ENCODE measurements at regions not wholly inside any gene's neighbourhood (a gene's known extent, or its start where the extent isn't known, plus 50 kb on each side); places are given as distances from the start of the nearest gene placed in this dataset.

GRCh38 chr2:164155558-164155957 lies 419.8 kb upstream of the FIGN start:
- H4K20me1 ChIP-seq (ENCODE audit: insufficient read depth) = no peaks in the 10 kb centered on the region; the same call in 1 of the 2 replicates
- H3K9ac ChIP-seq (ENCODE audit: low read length) = no peak overlapping the region
- ATAC-seq (no peak), DNase-seq (ENCODE audit: low read depth, low spot score) (no peak)
- H3K4me1 ChIP-seq (ENCODE audit: control insufficient read depth in 1 of 2, insufficient read depth in 2 of 2, low read length in 2 of 2) = no peaks in the 10 kb centered on the region
- ChIA-PET RAD21 (ENCODE audit: low non-redundant PET in 1 of 2, low total read pairs in 2 of 2, uncharacterized antibody in 2 of 2, unreplicated experiment in 2 of 2) (no interaction called here), POLR2A (no interaction called here), CTCF (no interaction called here)
- H3K9me3 ChIP-seq (ENCODE audit: control insufficient read depth in 1 of 2, insufficient read depth in 1 of 2, low read depth in 1 of 2, low read length in 2 of 2) = no peaks in the 10 kb centered on the region
- peaks cover 11% of the 10 kb centered on the region for H3K27me3 ChIP-seq (ENCODE audit: insufficient read depth, low read length)
- no peaks in the 10 kb centered on the region for H3K79me2 ChIP-seq (ENCODE audit: insufficient read depth, low read length)
- no peak overlapping the region for H3K4me2 ChIP-seq (ENCODE audit: low read length)
- BruUV-seq (replicated peaks) = no TSS peak
- intact Hi-C loops (cut with micrococcal nuclease) = no loop called here
- no peak overlapping the region for H2AFZ ChIP-seq (ENCODE audit: low read depth, low read length, poor library complexity, severe bottlenecking)
- no peaks in the 10 kb centered on the region for H3K9me2 ChIP-seq (ENCODE audit: insufficient read depth)
- H3K27ac ChIP-seq (ENCODE audit: low read depth, low read length) = no peak overlapping the region
- TF ChIP-seq SIN3A (IDR thresholded peaks at IDR 0.05; ENCODE audit: low read depth) (no peak), ZNF274 (IDR thresholded peaks at IDR 0.05; ENCODE audit: low read depth, low read length) (no peak), CEBPB (IDR thresholded peaks at IDR 0.05; ENCODE audit: low read depth) (no peak)
- no peak overlapping the region for H3K4me3 ChIP-seq (replicated peaks in 1 of 2; ENCODE audit: low read depth in 1 of 2, low read length in 2 of 2)
- H3K36me3 ChIP-seq (ENCODE audit: control insufficient read depth in 1 of 2, insufficient read depth in 2 of 2, low read length in 2 of 2) = no peaks in the 10 kb centered on the region

GRCh38 chr2:164151522-164151921 lies 415.7 kb upstream of the FIGN start:
- H3K9me3 ChIP-seq (ENCODE audit: control insufficient read depth in 1 of 2, insufficient read depth in 1 of 2, low read depth in 1 of 2, low read length in 2 of 2) = no peaks in the 10 kb centered on the region
- intact Hi-C loops (cut with micrococcal nuclease) = no loop called here
- no peaks in the 10 kb centered on the region for H4K20me1 ChIP-seq (ENCODE audit: insufficient read depth)
- DNase-seq (ENCODE audit: low read depth, low spot score) = no peak
- TF ChIP-seq EZH2phosphoT487 (IDR thresholded peaks at IDR 0.05; ENCODE audit: borderline replicate concordance) (no peak), POLR2A (IDR thresholded peaks at IDR 0.05; ENCODE audit: borderline replicate concordance, extremely low read depth, insufficient read depth, insufficient read length) (no peak)
- H3K27me3 ChIP-seq (ENCODE audit: insufficient read depth, low read length) = peaks cover 20% of the 10 kb centered on the region
- H3K27ac ChIP-seq (ENCODE audit: low read depth, low read length) = no peak overlapping the region
- H2AFZ ChIP-seq (ENCODE audit: low read depth, low read length, poor library complexity, severe bottlenecking) = no peak overlapping the region
- no TSS peak for BruUV-seq (replicated peaks)
- H3K9ac ChIP-seq (ENCODE audit: low read length) = no peak overlapping the region
- H3K4me1 ChIP-seq (ENCODE audit: control insufficient read depth in 1 of 2, insufficient read depth in 2 of 2, low read length in 2 of 2) = no peaks in the 10 kb centered on the region
- no peaks in the 10 kb centered on the region for H3K36me3 ChIP-seq (ENCODE audit: control insufficient read depth in 1 of 2, insufficient read depth in 2 of 2, low read length in 2 of 2)
- no peak for ATAC-seq
- no peak overlapping the region for H3K4me3 ChIP-seq (replicated peaks in 1 of 2; ENCODE audit: low read depth in 1 of 2, low read length in 2 of 2)
- no peaks in the 10 kb centered on the region for H3K9me2 ChIP-seq (ENCODE audit: insufficient read depth)
- ChIA-PET POLR2A (no interaction called here), RAD21 (ENCODE audit: low non-redundant PET in 1 of 2, low total read pairs in 2 of 2, uncharacterized antibody in 2 of 2, unreplicated experiment in 2 of 2) (no interaction called here), CTCF (no interaction called here)
- H3K79me2 ChIP-seq (ENCODE audit: insufficient read depth, low read length) = no peaks in the 10 kb centered on the region
- no peak overlapping the region for H3K4me2 ChIP-seq (ENCODE audit: low read length)

DNA sequence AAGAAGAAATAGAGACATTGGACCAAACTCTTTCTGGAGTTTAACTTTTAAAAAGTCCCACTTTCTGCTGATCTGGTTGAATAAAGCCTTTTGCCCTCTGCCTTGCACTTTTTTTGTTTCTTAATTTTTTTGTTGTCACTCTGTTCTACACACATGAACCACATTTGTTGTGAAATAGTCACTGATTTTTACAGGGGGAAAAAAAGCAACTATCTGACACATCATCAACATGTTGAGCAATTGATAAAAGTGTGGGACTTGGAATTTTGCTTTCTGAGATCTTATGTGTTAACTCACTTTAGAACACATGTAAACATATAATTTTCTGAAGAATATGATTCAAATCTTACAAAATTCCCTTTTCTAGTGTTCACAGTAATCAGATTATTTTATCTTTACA lies 414.8 kb upstream of the FIGN start:
- H3K4me2 ChIP-seq (ENCODE audit: low read length) = no peak overlapping the region
- H3K36me3 ChIP-seq (ENCODE audit: control insufficient read depth in 1 of 2, insufficient read depth in 2 of 2, low read length in 2 of 2) = no peaks in the 10 kb centered on the region
- DNase-seq (ENCODE audit: low read depth, low spot score) (no peak), ATAC-seq (no peak)
- H2AFZ ChIP-seq (ENCODE audit: low read depth, low read length, poor library complexity, severe bottlenecking) = no peak overlapping the region
- H3K4me3 ChIP-seq (replicated peaks in 1 of 2; ENCODE audit: low read depth in 1 of 2, low read length in 2 of 2) = no peak overlapping the region
- no peaks in the 10 kb centered on the region for H3K9me3 ChIP-seq (ENCODE audit: control insufficient read depth in 1 of 2, insufficient read depth in 1 of 2, low read depth in 1 of 2, low read length in 2 of 2)
- no TSS peak for BruUV-seq (replicated peaks)
- TF ChIP-seq RAD21 (IDR thresholded peaks at IDR 0.05; ENCODE audit: low read depth) (no peak), SP1 (IDR thresholded peaks at IDR 0.05; ENCODE audit: low read depth) (no peak)
- no peaks in the 10 kb centered on the region for H3K79me2 ChIP-seq (ENCODE audit: insufficient read depth, low read length)
- intact Hi-C loops (cut with micrococcal nuclease) = no loop called here
- no peaks in the 10 kb centered on the region for H4K20me1 ChIP-seq (ENCODE audit: insufficient read depth)
- no peak overlapping the region for H3K9ac ChIP-seq (ENCODE audit: low read length)
- ChIA-PET RAD21 (ENCODE audit: low non-redundant PET in 1 of 2, low total read pairs in 2 of 2, uncharacterized antibody in 2 of 2, unreplicated experiment in 2 of 2) (no interaction called here), POLR2A (no interaction called here), CTCF (no interaction called here)
- H3K9me2 ChIP-seq (ENCODE audit: insufficient read depth) = no peaks in the 10 kb centered on the region
- H3K27ac ChIP-seq (ENCODE audit: low read depth, low read length) = no peak overlapping the region
- no peaks in the 10 kb centered on the region for H3K4me1 ChIP-seq (ENCODE audit: control insufficient read depth in 1 of 2, insufficient read depth in 2 of 2, low read length in 2 of 2)
- H3K27me3 ChIP-seq (ENCODE audit: insufficient read depth, low read length) = peaks cover 20% of the 10 kb centered on the region
